Prostate gland (tissue), 2 donors: ENCODE measurements at regions not wholly inside any gene's neighbourhood (a gene's known extent, or its start where the extent isn't known, plus 50 kb on each side); places are given as distances from the start of the nearest gene placed in this dataset.

Experiments used
- CTCF ChIP-seq, 4 experiments: fragments of 200-600 bp in 2 of 4; fragments of 450-650 bp in 2 of 4; sonication (generic) in 2 of 4; IDR thresholded peaks; 1 replicate in 3 of 4; 2 replicates in 1 of 4; pipeline ENCODE4 v1.5.1; 2016 to 2019; ENCODE audit warnings: antibody characterized with exemption in 4 of 4, mild to moderate bottlenecking in 2 of 4, moderate library complexity in 2 of 4
- POLR2A ChIP-seq: fragments of 450-650 bp; IDR thresholded peaks from one replicate; pipeline ENCODE4 v1.6.1; 2016; ENCODE audit warnings: antibody characterized with exemption, mild to moderate bottlenecking

GRCh38 chr3:103899328-103899727 lies 1464.5 kb downstream of the ZPLD1 start:
- TF ChIP-seq CTCF (IDR thresholded peaks at IDR 0.05) (no peak), POLR2A (no peak)
